ENCODE measurements at regions not wholly inside any gene's neighbourhood (a gene's known extent, or its start where the extent isn't known, plus 50 kb on each side); places are given as distances from the start of the nearest gene placed in this dataset.
A peak's percentile ranks its signal among the peaks of the same experiment; 100 is the strongest.

DNA sequence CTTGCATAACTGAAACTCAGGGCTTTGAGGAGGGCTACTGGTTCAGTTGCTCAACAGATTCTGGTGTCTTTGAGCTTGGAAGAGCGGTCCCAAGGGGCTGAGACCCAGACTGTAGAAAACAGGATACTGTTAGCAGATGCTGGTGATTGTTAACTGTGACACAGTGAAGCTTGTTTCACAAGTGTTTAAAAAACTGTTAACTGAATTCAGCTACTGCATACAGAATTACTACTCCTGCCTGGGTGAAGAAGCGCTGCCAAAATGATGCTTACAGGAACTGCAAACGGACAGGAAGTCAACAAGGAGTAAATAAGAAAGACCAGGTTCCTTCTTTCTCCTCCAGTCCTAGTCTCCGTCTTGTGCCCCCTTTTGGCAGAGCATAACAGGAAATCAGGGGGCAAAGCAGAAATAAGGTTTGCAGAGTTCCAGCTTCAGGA is 195.3 kb upstream of the USP25 start:
- peak overlapping the region; percentile 49 for H3K4me2 ChIP-seq (ENCODE audit: low read length)
- H3K9me2 ChIP-seq (ENCODE audit: insufficient read depth, low read length), result no peaks in the 10 kb centered on the region
- H3K4me1 ChIP-seq (ENCODE audit: insufficient read depth, low read length, poor library complexity, severe bottlenecking), result peaks cover 12% of the 10 kb centered on the region
- TF ChIP-seq, protein P1, sequence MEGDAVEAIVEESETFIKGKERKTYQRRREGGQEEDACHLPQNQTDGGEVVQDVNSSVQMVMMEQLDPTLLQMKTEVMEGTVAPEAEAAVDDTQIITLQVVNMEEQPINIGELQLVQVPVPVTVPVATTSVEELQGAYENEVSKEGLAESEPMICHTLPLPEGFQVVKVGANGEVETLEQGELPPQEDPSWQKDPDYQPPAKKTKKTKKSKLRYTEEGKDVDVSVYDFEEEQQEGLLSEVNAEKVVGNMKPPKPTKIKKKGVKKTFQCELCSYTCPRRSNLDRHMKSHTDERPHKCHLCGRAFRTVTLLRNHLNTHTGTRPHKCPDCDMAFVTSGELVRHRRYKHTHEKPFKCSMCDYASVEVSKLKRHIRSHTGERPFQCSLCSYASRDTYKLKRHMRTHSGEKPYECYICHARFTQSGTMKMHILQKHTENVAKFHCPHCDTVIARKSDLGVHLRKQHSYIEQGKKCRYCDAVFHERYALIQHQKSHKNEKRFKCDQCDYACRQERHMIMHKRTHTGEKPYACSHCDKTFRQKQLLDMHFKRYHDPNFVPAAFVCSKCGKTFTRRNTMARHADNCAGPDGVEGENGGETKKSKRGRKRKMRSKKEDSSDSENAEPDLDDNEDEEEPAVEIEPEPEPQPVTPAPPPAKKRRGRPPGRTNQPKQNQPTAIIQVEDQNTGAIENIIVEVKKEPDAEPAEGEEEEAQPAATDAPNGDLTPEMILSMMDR (conservative IDR thresholded peaks at IDR 0.05; ENCODE audit: low read length), result peak; percentile 48
- no peak for TF ChIP-seq EZH2phosphoT487 (IDR thresholded peaks at IDR 0.05; ENCODE audit: borderline replicate concordance, low read depth, low read length)
- peak overlapping the region; percentile 99 for H2AFZ ChIP-seq (ENCODE audit: low read length)
- intact Hi-C loops (cut with micrococcal nuclease; ENCODE audit: unreplicated experiment), result no loop called here
- H3K36me3 ChIP-seq (ENCODE audit: insufficient read depth, low read length), result no peaks in the 10 kb centered on the region
- H3K9me3 ChIP-seq (ENCODE audit: low read length), result peaks cover 5% of the 10 kb centered on the region; the same call in 1 of the 2 replicates
- CTCF ChIA-PET (ENCODE audit: unreplicated experiment), result no interaction called here
- DNase-seq (ENCODE audit: low spot score), result peak; percentile 61
- BruUV-seq (replicated peaks), result no TSS peak
- H3K27ac ChIP-seq (ENCODE audit: low read depth, low read length, poor library complexity, severe bottlenecking), result peak overlapping the region; percentile 67
- peak overlapping the region; percentile 8 for H3K4me3 ChIP-seq (ENCODE audit: low read depth, low read length, poor library complexity, severe bottlenecking)
- POLR2A ChIA-PET, result interaction anchor here (0.6 to 3.7 kb wide), 7 partner anchors 10 to 1170 kb away, joined by 3 to 21 read pairs (median 4); partner anchors contain the start of gene HSPA13
- H4K20me1 ChIP-seq (ENCODE audit: insufficient read depth, low read length), result no peaks in the 10 kb centered on the region
- H3K79me2 ChIP-seq (ENCODE audit: insufficient read depth, low read depth, low read length), result no peaks in the 10 kb centered on the region

- no peaks in the 10 kb centered on the region for H4K20me1 ChIP-seq (ENCODE audit: insufficient read depth, low read length)
- no peaks in the 10 kb centered on the region for H3K9me3 ChIP-seq (ENCODE audit: low read length)
- BruUV-seq (replicated peaks), result no TSS peak
- no peaks in the 10 kb centered on the region for H3K36me3 ChIP-seq (ENCODE audit: insufficient read depth, low read length)
- no peaks in the 10 kb centered on the region for H3K9me2 ChIP-seq (ENCODE audit: insufficient read depth, low read length)
- peaks cover 8% of the 10 kb centered on the region for H3K4me1 ChIP-seq (ENCODE audit: insufficient read depth, low read length, poor library complexity, severe bottlenecking)
- intact Hi-C loops (cut with micrococcal nuclease; ENCODE audit: unreplicated experiment), result no loop called here
- no peak overlapping the region for H3K27ac ChIP-seq (ENCODE audit: low read depth, low read length, poor library complexity, severe bottlenecking)
- H2AFZ ChIP-seq (ENCODE audit: low read length), result no peak overlapping the region
- CTCF ChIA-PET (ENCODE audit: unreplicated experiment), result no interaction called here
- H3K4me3 ChIP-seq (ENCODE audit: low read depth, low read length, poor library complexity, severe bottlenecking), result no peak overlapping the region
- POLR2A ChIA-PET, result interaction anchor here (1.2 to 2.2 kb wide), 2 partner anchors 12 to 15 kb away, joined by 3 to 7 read pairs; no protein-coding TSS in a partner anchor
- H3K79me2 ChIP-seq (ENCODE audit: insufficient read depth, low read depth, low read length), result no peaks in the 10 kb centered on the region
- no peak overlapping the region for H3K4me2 ChIP-seq (ENCODE audit: low read length)
- no peak for DNase-seq (ENCODE audit: low spot score)
- no peak for TF ChIP-seq EZH2phosphoT487 (IDR thresholded peaks at IDR 0.05; ENCODE audit: borderline replicate concordance, low read depth, low read length)
- TF ChIP-seq, protein P1 (conservative IDR thresholded peaks at IDR 0.05; ENCODE audit: low read length), result no peak
Observed at GRCh38 chr21:15539376-15539775, 190.4 kb upstream of the USP25 start.

DNA sequence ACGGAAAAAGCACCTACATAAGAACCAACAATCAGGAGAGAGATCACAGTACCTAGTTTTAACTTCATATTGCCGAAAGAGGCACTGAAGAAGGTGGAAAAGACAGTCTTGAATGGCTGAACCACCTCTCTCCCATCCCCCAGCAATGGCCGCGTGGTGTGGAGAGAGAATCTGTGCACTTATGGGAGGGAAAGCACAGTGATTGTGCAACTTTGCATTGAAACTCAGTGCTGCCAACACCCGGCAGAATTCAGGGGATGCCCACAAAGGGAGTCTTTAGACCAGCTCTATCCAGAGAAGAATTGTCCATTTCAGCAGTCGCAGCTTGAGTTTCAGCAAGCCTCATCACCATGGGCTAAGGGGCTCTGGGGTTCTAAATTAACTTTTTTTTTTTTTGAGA is 186.3 kb upstream of the USP25 start:
- Histone ChIP-seq H3K36me3 (ENCODE audit: insufficient read depth, low read length) (no peaks in the 10 kb centered on the region), H3K4me2 (ENCODE audit: low read length) (no peak overlapping the region), H3K4me1 (ENCODE audit: insufficient read depth, low read length, poor library complexity, severe bottlenecking) (no peaks in the 10 kb centered on the region), H3K9me3 (ENCODE audit: low read length) (no peaks in the 10 kb centered on the region), H3K9me2 (ENCODE audit: insufficient read depth, low read length) (no peaks in the 10 kb centered on the region), H3K79me2 (ENCODE audit: insufficient read depth, low read depth, low read length) (no peaks in the 10 kb centered on the region), H4K20me1 (ENCODE audit: insufficient read depth, low read length) (no peaks in the 10 kb centered on the region), H3K4me3 (ENCODE audit: low read depth, low read length, poor library complexity, severe bottlenecking) (no peak overlapping the region), H3K27ac (ENCODE audit: low read depth, low read length, poor library complexity, severe bottlenecking) (no peak overlapping the region), H2AFZ (ENCODE audit: low read length) (no peak overlapping the region)
- CTCF ChIA-PET (ENCODE audit: unreplicated experiment), result no interaction called here
- no TSS peak for BruUV-seq (replicated peaks)
- TF ChIP-seq, protein P1 (conservative IDR thresholded peaks at IDR 0.05; ENCODE audit: low read length), result no peak
- TF ChIP-seq EZH2phosphoT487 (IDR thresholded peaks at IDR 0.05; ENCODE audit: borderline replicate concordance, low read depth, low read length), result no peak
- intact Hi-C loops (cut with micrococcal nuclease; ENCODE audit: unreplicated experiment), result no loop called here
- POLR2A ChIA-PET, result interaction anchor here (0.7 to 1.2 kb wide), 3 partner anchors 10 to 1178 kb away, joined by 3 read pairs; no protein-coding TSS in a partner anchor
- no peak for DNase-seq (ENCODE audit: low spot score)

Measured in OCI-LY7 (cell line).